Stimulated activated naive CD4-positive, alpha-beta T cell (primary cell): ENCODE measurements at regions not wholly inside any gene's neighbourhood (a gene's known extent, or its start where the extent isn't known, plus 50 kb on each side); places are given as distances from the start of the nearest gene placed in this dataset.

Source experiments
- DNase-seq, 6 experiments: peaks; one replicate each; lab custom pipeline; 2025; lab: John Stamatoyannopoulos, UW

- no peak for DNase-seq
These were observed 373.2 kb upstream of the C1orf174 start for GRCh38 chr1:4273243-4273642.

DNA sequence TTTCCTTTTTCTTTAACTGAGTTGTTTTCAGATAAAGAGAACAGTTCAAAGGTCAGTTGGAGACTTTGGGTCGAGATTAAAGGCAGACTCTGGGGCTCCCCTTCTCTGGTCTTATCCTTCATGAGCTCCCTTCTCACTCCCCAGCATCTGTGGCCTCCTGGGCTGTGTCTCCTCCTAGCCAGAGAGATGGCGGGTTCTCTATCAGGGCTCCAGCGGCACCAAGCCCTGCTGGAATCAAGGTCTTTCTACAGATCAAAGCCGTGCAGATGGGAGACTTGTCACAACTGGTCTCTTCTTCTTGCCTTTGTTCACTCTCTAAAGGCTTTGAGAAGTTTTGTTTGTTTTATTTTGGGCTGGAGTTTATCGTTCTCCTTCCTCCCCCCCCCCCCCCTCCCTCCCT lies 373.7 kb upstream of the C1orf174 start:
- DNase-seq: no peak

- DNase-seq: no peak
These were observed 375.0 kb upstream of the C1orf174 start for GRCh38 chr1:4275083-4275482.

GRCh38 chr1:4276238-4276637 lies 376.2 kb upstream of the C1orf174 start:
- DNase-seq: no peak

GRCh38 chr1:4277598-4277997 lies 376.8 kb upstream of the AJAP1 start:
- no peak for DNase-seq

- DNase-seq: no peak
These were observed 369.4 kb upstream of the AJAP1 start for GRCh38 chr1:4284976-4285375.

DNA sequence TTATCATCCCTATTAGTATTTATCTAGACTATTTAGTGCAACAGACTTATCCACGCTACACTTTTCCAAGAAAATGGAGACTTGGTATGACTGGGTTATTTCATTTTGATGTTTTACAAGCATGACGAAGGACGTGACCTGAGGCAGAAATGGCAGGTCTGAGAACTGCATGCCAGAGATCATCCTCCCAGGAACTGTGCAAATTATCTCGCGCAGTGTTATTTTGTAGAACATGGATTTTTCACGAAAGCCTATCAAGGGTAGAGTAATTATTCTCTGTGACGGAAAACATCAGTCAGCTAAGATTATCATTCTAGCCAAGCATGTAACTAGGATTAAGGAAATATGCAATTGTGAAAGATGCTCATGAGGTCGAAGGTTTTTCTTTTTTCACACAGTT lies 361.5 kb upstream of the AJAP1 start:
- no peak for DNase-seq

GRCh38 chr1:4298361-4299083 lies 355.9 kb upstream of the AJAP1 start:
- no peak for DNase-seq

- no peak for DNase-seq
These were observed 353.4 kb upstream of the AJAP1 start for GRCh38 chr1:4301007-4301406.

DNA sequence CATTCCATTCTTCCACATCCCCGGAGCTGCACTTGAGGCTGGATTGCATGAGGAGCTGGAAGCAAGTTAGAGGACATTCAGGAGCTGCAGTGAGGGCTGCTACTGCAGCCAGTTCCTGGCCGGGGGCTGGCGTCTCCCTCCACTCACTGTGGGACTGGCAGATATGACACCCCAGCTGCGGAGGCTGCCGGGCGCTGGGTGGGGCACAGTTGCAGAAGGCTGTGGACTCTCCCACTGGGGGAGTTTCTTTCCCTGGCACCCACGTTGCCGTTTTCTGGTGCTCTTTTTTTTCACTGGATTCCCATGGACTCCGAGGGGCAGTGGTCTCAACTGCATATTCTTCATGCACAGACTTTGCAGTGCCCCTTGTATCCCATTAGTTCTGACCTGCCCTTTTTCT lies 351.1 kb upstream of the AJAP1 start:
- no peak for DNase-seq

DNA sequence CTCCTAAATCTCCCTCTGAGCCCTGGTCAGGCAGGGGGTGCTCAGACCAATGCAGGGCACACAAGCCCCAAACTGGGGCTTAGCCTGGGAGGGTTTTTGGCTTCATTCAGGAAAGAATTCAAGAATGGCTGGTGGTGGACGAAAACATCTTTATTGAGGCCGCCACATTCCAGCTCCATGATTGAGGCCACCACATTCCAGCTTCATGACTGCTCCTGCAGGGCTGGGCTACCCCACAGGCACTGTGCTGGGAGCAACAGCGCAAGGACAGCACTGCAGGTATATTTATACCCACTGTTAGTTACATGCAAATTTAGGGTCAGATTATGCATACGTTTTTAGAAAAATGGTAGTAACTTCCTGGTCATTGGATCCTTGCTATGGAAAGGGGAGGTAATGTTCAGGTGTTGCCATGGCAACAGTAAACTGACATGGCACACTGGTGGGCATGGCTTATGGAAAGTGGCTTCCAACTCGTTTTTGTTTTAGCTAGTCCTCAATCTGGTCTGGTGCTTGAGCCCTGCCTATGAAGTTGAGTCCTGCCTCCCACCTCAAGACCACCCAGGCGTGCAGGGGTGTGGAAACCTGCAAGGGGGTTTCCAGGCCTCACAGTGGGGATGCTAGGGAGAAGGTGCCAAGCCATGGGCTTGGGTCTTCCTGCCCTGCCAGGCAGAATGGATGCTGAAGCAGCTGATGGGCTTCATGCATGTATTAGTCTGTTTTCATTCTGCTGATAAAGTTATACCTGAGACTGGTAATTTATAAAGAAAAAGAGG lies 348.7 kb upstream of the AJAP1 start:
- no peak for DNase-seq

- no peak for DNase-seq
These were observed 347.6 kb upstream of the AJAP1 start for GRCh38 chr1:4306559-4307467.

DNA sequence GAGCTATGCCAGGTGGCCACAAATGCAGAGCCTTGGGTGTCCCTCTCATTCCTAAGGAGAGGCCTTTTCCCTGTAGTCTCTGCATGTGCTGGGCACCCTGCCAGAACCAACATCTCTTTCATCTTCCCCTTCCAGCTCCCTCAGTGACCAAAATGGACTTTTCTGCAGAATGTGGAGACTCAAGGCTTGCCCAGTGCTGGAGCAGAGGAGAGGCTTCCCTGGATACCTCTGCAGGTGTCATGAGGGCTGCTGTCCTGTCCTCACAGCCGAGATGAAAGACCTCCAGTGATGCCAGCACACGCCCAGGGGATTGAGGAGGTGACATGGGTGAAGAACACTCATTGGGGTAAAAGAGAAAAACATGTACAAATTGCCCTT lies 347.0 kb upstream of the AJAP1 start:
- no peak for DNase-seq

DNA sequence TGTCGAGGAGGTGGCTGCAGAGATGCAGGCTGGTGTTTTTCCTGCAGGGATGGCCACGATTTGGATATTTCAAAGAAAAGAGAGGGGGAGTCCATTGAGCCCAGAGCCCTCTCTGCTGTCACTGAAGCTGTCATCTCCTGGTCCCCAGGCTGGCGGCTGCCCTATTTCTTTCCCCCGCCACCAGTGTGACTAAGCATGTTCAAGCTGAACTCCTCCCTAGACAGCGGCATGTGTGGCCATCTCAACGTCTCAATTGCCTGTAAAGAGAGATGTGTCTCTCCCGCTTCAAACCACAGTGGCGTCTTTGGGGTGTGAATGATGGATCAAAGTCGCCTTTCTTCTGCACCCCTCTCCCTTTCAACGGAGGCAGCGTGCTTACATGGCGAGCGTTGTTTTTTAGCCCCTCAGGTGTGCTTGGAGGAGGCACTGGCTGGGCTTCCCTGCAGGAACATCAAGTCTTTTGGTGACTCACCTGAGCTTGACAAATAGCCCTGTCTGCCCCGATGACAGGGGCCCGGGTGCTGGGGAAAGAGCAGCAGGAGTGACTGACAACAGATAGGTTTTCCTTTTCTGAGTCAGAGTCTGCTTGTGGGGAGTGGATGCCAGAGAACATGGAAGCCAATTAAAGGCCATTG lies 346.4 kb upstream of the AJAP1 start:
- DNase-seq: no peak

- no peak for DNase-seq
These were observed 345.6 kb upstream of the AJAP1 start for GRCh38 chr1:4308806-4309205.

DNA sequence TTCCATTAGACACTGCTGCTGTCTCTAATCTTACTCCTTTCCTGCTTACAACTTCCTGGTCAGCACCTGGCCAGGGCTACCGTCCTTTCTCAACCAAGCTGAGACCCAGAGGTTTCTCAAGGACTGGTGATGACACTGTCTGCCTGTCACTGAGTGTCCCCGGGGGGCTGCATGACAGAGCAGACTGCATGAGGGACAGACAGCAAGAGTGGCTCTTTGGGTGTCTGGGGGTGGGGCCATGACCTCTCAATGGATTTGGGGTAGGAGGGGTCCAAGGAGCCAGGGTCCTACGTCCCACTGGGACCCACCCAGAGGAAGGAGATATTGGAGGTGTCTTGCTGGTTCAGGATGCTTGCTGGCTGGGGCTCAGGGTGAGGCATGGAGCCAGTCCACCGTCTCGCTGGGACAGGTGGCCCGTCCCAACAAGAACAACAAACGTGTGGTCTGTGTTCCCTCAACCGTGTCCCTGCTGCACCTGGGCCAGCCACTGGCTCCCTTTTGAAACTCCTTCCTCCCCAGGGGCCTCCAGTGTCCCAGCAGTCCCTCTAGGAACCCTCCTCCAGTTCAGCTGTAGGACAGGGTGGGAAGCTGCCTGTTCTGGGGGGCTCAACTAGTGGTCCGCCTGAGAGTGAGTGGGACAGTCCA lies 344.6 kb upstream of the AJAP1 start:
- no peak for DNase-seq

- DNase-seq: no peak
These were observed 343.9 kb upstream of the AJAP1 start for GRCh38 chr1:4310396-4310923.

DNA sequence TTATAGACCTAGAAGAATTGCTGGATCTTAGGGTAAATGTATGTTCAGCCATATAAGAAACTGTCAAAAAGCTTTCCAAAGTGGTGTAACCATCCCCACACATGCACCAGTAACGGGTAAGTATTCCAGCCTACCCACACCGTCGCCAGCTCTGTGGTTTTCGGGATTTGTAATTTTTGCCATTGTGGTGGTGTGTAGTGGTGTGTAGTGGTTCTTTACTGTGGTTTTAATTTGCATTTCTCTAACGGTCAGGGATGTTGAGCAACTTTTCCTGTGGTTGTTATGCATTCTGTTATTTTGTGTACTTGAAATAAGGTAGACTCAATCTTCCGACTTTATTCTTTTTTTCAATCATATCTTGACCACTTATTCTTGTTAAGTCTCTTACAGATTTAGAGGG lies 342.4 kb upstream of the AJAP1 start:
- no peak for DNase-seq

DNA sequence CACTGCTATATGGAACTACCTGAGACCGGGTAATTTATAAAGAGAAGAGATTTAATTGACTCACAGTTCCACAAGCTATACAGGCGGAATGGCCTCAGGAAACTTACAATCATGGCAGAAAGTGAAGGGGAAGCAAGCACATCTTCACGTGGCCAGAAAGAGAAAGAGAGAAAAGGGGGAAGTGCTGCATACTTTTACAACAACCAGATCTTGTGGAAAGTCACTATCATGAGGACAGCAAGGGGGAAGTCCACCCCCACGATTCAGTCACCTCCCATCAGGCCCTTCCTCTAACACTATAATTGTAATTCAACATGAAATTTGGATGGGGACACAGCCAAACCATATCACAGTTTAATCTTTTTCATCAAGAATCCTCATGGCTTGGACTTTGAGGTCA lies 339.2 kb upstream of the AJAP1 start:
- no peak for DNase-seq

DNA sequence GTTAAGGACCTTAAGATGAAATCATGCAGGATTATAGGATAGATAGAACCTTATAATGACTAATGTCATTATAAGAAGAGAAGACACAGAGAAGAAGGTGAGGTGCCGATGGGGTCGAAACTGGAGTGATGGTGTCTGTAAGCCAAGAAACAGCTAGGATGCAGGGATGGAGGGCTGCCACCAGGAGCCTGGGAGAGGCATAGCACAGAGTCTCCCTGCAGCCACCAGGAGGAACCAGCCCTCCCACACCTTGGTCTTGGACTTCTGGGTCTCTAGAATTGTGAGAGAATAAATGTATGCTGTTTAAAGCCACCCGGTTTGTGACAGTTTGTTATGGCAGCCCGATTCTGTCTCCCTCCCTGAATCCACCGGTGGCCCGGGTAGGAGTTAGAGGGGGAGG lies 337.2 kb upstream of the AJAP1 start:
- DNase-seq: no peak

DNA sequence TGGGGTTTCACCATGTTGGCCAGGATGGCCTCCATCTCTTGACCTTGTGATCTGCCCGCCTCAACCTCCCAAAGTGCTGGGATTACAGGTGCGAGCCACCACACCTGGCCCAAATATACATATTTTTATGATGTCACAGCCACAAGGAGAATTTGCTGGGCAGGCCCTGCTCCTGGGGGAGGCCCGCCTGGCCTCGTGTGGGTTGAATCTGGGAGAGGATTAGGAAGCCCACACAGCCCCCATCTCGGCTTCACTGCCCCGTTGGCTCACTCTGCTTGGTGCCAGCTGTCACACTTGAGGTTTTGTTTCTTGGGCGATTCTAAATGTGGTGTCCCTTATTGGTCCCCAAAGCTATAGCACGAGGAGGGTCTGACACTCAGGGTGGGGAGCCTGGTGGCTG lies 335.7 kb upstream of the AJAP1 start:
- no peak for DNase-seq
